Loucy (cell line): ENCODE measurements at regions not wholly inside any gene's neighbourhood (a gene's known extent, or its start where the extent isn't known, plus 50 kb on each side); places are given as distances from the start of the nearest gene placed in this dataset.

Source experiments
- EZH2phosphoT487 ChIP-seq: fragments of 200-600 bp; IDR thresholded peaks from 2 replicates; pipeline ENCODE4 v1.6.1; 2018; ENCODE audit warnings: antibody characterized with exemption, mild to moderate bottlenecking, moderate library complexity, borderline replicate concordance
- TF ChIP-seq, protein P1 (sequence below): fragments of 200-600 bp; sonication (generic); conservative IDR thresholded peaks from 2 replicates; pipeline ENCODE4 v1.5.1; 2014; ENCODE audit warnings: mild to moderate bottlenecking, antibody characterized with exemption, low read length

DNA sequence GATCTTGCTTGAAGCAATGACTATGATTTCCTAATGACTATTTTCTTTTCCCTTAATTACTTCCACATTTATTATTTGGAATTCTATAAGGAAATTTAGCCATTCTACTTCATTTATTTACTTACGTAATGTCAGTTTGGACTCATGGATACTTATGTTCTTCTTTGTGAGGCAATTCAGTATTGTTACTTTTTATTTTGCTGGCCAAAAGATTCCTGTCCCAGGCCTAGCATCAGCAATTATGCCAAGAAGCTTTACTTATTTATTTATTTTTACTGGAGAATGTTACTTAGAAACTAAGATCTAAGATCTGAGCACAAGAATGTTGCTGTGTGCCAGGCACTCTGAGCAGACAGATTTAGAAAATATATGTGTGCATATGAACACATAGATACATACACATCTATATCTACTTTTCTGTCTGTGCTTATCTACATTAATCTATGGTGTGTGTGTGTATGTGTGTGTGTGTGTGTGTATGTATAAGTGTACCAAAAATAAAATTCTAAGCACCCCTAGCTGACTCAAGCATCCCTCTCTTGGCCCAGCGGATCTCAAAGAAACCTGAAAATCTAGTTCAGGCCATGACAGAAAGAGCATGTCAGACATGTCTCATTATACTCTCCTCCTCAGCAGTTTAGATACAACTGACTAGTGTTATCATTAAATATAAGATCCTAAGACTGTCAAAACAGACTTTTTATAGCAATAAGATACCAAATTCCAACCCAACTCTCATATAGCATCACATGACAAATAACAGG lies 640.0 kb upstream of the GJE1 start:
- TF ChIP-seq, protein P1, sequence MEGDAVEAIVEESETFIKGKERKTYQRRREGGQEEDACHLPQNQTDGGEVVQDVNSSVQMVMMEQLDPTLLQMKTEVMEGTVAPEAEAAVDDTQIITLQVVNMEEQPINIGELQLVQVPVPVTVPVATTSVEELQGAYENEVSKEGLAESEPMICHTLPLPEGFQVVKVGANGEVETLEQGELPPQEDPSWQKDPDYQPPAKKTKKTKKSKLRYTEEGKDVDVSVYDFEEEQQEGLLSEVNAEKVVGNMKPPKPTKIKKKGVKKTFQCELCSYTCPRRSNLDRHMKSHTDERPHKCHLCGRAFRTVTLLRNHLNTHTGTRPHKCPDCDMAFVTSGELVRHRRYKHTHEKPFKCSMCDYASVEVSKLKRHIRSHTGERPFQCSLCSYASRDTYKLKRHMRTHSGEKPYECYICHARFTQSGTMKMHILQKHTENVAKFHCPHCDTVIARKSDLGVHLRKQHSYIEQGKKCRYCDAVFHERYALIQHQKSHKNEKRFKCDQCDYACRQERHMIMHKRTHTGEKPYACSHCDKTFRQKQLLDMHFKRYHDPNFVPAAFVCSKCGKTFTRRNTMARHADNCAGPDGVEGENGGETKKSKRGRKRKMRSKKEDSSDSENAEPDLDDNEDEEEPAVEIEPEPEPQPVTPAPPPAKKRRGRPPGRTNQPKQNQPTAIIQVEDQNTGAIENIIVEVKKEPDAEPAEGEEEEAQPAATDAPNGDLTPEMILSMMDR = no peak
- no peak for TF ChIP-seq EZH2phosphoT487
